ENCODE measurements at regions not wholly inside any gene's neighbourhood (a gene's known extent, or its start where the extent isn't known, plus 50 kb on each side); places are given as distances from the start of the nearest gene placed in this dataset.

- TF ChIP-seq EZH2phosphoT487 (IDR thresholded peaks at IDR 0.05; ENCODE audit: borderline replicate concordance, low read length), result no peak
- no peak for TF ChIP-seq EZH2 (IDR thresholded peaks at IDR 0.05; ENCODE audit: low read length, unreplicated experiment)
- TF ChIP-seq CTCF (conservative IDR thresholded peaks at IDR 0.05; ENCODE audit: low read depth, low read length), result no peak
- Histone ChIP-seq H3K36me3 (ENCODE audit: low read depth, low read length) (no peaks in the 10 kb centered on the region), H2AFZ (ENCODE audit: low read length) (no peak overlapping the region), H4K20me1 (ENCODE audit: low read length) (no peaks in the 10 kb centered on the region), H3K9ac (ENCODE audit: low read length) (no peak overlapping the region), H3K79me2 (ENCODE audit: low read length) (no peaks in the 10 kb centered on the region), H3K27me3 (ENCODE audit: low read length) (no peaks in the 10 kb centered on the region), H3K27ac (ENCODE audit: low read length) (no peak overlapping the region), H3K4me1 (ENCODE audit: insufficient read depth, low read length) (no peaks in the 10 kb centered on the region), H3K4me2 (ENCODE audit: low read length) (no peak overlapping the region), H3K9me2 (replicated peaks; ENCODE audit: low read length) (no peaks in the 10 kb centered on the region), H3K9me3 (ENCODE audit: low read length) (no peaks in the 10 kb centered on the region), H3F3A (ENCODE audit: low read length, unreplicated experiment) (no peaks in the 10 kb centered on the region), H3K4me3 (ENCODE audit: low read length) (no peak overlapping the region)
- no TSS peak for BruUV-seq (replicated peaks)
- ChIA-PET CTCF (no interaction called here), POLR2A (ENCODE audit: unreplicated experiment) (no interaction called here)
- intact Hi-C loops (cut with micrococcal nuclease), result no loop called here
- no peak for DNase-seq
- ATAC-seq, result no peak
These were observed 167.6 kb downstream of the NXPE2 start for GRCh38 chr11:114845766-114846415.

GRCh38 chr11:114846416-114846791 is 168.1 kb downstream of the NXPE2 start:
- no peaks in the 10 kb centered on the region for H3F3A ChIP-seq (ENCODE audit: low read length, unreplicated experiment)
- H3K27me3 ChIP-seq (ENCODE audit: low read length), result no peaks in the 10 kb centered on the region
- ChIA-PET CTCF (no interaction called here), POLR2A (ENCODE audit: unreplicated experiment) (no interaction called here)
- no peak overlapping the region for H2AFZ ChIP-seq (ENCODE audit: low read length)
- H3K9me3 ChIP-seq (ENCODE audit: low read length), result no peaks in the 10 kb centered on the region
- no peak for DNase-seq
- no peak overlapping the region for H3K4me2 ChIP-seq (ENCODE audit: low read length)
- TF ChIP-seq EZH2phosphoT487 (IDR thresholded peaks at IDR 0.05; ENCODE audit: borderline replicate concordance, low read length), result no peak
- no peak for TF ChIP-seq CTCF (conservative IDR thresholded peaks at IDR 0.05; ENCODE audit: low read depth, low read length)
- no peak for TF ChIP-seq EZH2 (IDR thresholded peaks at IDR 0.05; ENCODE audit: low read length, unreplicated experiment)
- no peaks in the 10 kb centered on the region for H3K79me2 ChIP-seq (ENCODE audit: low read length)
- intact Hi-C loops (cut with micrococcal nuclease), result no loop called here
- H3K4me3 ChIP-seq (ENCODE audit: low read length), result no peak overlapping the region
- H3K9ac ChIP-seq (ENCODE audit: low read length), result no peak overlapping the region
- no peaks in the 10 kb centered on the region for H3K9me2 ChIP-seq (replicated peaks; ENCODE audit: low read length)
- no peaks in the 10 kb centered on the region for H4K20me1 ChIP-seq (ENCODE audit: low read length)
- BruUV-seq (replicated peaks), result no TSS peak
- no peaks in the 10 kb centered on the region for H3K36me3 ChIP-seq (ENCODE audit: low read depth, low read length)
- H3K27ac ChIP-seq (ENCODE audit: low read length), result no peak overlapping the region
- no peaks in the 10 kb centered on the region for H3K4me1 ChIP-seq (ENCODE audit: insufficient read depth, low read length)
- ATAC-seq, result no peak

GRCh38 chr11:114847306-114847975 is 169.1 kb downstream of the NXPE2 start:
- no peaks in the 10 kb centered on the region for H3K9me3 ChIP-seq (ENCODE audit: low read length)
- no peaks in the 10 kb centered on the region for H3K4me1 ChIP-seq (ENCODE audit: insufficient read depth, low read length)
- no peaks in the 10 kb centered on the region for H4K20me1 ChIP-seq (ENCODE audit: low read length)
- no peak overlapping the region for H3K27ac ChIP-seq (ENCODE audit: low read length)
- no peak for TF ChIP-seq EZH2phosphoT487 (IDR thresholded peaks at IDR 0.05; ENCODE audit: borderline replicate concordance, low read length)
- TF ChIP-seq CTCF (conservative IDR thresholded peaks at IDR 0.05; ENCODE audit: low read depth, low read length), result no peak
- TF ChIP-seq EZH2 (IDR thresholded peaks at IDR 0.05; ENCODE audit: low read length, unreplicated experiment), result no peak
- ChIA-PET POLR2A (ENCODE audit: unreplicated experiment) (no interaction called here), CTCF (no interaction called here)
- no peak for DNase-seq
- H3K27me3 ChIP-seq (ENCODE audit: low read length), result no peaks in the 10 kb centered on the region
- BruUV-seq (replicated peaks), result no TSS peak
- no peak for ATAC-seq
- no peak overlapping the region for H3K4me2 ChIP-seq (ENCODE audit: low read length)
- H3K4me3 ChIP-seq (ENCODE audit: low read length), result no peak overlapping the region
- no peaks in the 10 kb centered on the region for H3F3A ChIP-seq (ENCODE audit: low read length, unreplicated experiment)
- H3K79me2 ChIP-seq (ENCODE audit: low read length), result no peaks in the 10 kb centered on the region
- H3K36me3 ChIP-seq (ENCODE audit: low read depth, low read length), result no peaks in the 10 kb centered on the region
- H2AFZ ChIP-seq (ENCODE audit: low read length), result no peak overlapping the region
- no peak overlapping the region for H3K9ac ChIP-seq (ENCODE audit: low read length)
- H3K9me2 ChIP-seq (replicated peaks; ENCODE audit: low read length), result no peaks in the 10 kb centered on the region
- intact Hi-C loops (cut with micrococcal nuclease), result no loop called here

Measured in PC-3 (cell line).